KMS-11 (cell line): ENCODE measurements at regions not wholly inside any gene's neighbourhood (a gene's known extent, or its start where the extent isn't known, plus 50 kb on each side); places are given as distances from the start of the nearest gene placed in this dataset.

Experiments
- H2AFZ ChIP-seq: fragments of 200-600 bp; sonication (generic); 2 replicates; pipeline ENCODE4 v1.6.1; 2016; ENCODE audit warnings: antibody characterized with exemption, mixed run types, low read depth
- H3K27ac ChIP-seq: fragments of 200-600 bp; sonication (generic); 2 replicates; pipeline ENCODE4 v1.6.1; 2016; ENCODE audit warnings: mild to moderate bottlenecking, mixed run types
- H3K27me3 ChIP-seq: fragments of 200-600 bp; sonication (generic); 2 replicates; pipeline ENCODE4 v1.6.1; 2017; ENCODE audit warnings: mild to moderate bottlenecking, low read depth, mixed run types, moderate library complexity; ENCODE audit not compliant: insufficient read depth
- H3K36me3 ChIP-seq: fragments of 200-600 bp; sonication (generic); 2 replicates; pipeline ENCODE4 v1.6.1; 2017; ENCODE audit warnings: mild to moderate bottlenecking, mixed run types; ENCODE audit not compliant: insufficient read depth
- H3K4me1 ChIP-seq: fragments of 200-600 bp; sonication (generic); 2 replicates; pipeline ENCODE4 v1.6.1; 2016; ENCODE audit warnings: mild to moderate bottlenecking, low read depth, mixed run types; ENCODE audit not compliant: poor library complexity, severe bottlenecking
- H3K4me2 ChIP-seq: fragments of 200-600 bp; sonication (generic); 2 replicates; pipeline ENCODE4 v1.7.0; 2016; ENCODE audit warnings: mild to moderate bottlenecking, mixed run types
- H3K4me3 ChIP-seq: fragments of 200-600 bp; sonication (generic); IDR thresholded peaks from 2 replicates; pipeline ENCODE4 v1.6.1; 2017; ENCODE audit warnings: low read depth, low read length, mixed read lengths; ENCODE audit not compliant: insufficient read depth
- H3K79me2 ChIP-seq: fragments of 200-600 bp; sonication (generic); 2 replicates; pipeline ENCODE4 v1.6.1; 2016; ENCODE audit warnings: low read depth, mixed run types; ENCODE audit not compliant: insufficient read depth
- H3K9ac ChIP-seq: fragments of 200-600 bp; sonication (generic); 2 replicates; pipeline ENCODE4 v1.6.1; 2016; ENCODE audit warnings: mild to moderate bottlenecking, mixed run types
- H4K20me1 ChIP-seq: fragments of 200-600 bp; sonication (generic); 2 replicates; pipeline ENCODE4 v1.6.1; 2016; ENCODE audit warnings: mild to moderate bottlenecking, mixed run types; ENCODE audit not compliant: insufficient read depth
- CTCF ChIP-seq: fragments of 200-600 bp; sonication (generic); conservative IDR thresholded peaks from 2 replicates; pipeline ENCODE4 v1.6.1; 2017; ENCODE audit warnings: low read depth, mild to moderate bottlenecking, antibody characterized with exemption, low read length, moderate library complexity, mixed read lengths

- TF ChIP-seq CTCF: no peak
- Histone ChIP-seq H3K36me3 (no peaks in the 10 kb centered on the region), H2AFZ (no peak overlapping the region), H3K27ac (no peak overlapping the region), H3K27me3 (no peaks in the 10 kb centered on the region), H3K4me3 (no peak overlapping the region), H3K4me2 (no peak overlapping the region), H3K79me2 (no peaks in the 10 kb centered on the region), H4K20me1 (no peaks in the 10 kb centered on the region), H3K4me1 (no peaks in the 10 kb centered on the region), H3K9ac (no peak overlapping the region)
Measured at GRCh38 chr7:25520017-25520416, 291.7 kb upstream of the NPVF start.

GRCh38 chr7:25520516-25520915, 292.2 kb upstream of the NPVF start:
- H2AFZ ChIP-seq: no peak overlapping the region
- no peak overlapping the region for H3K9ac ChIP-seq

GRCh38 chr7:25521236-25521635, 292.9 kb upstream of the NPVF start:
- H3K4me1 ChIP-seq: no peaks in the 10 kb centered on the region
- no peak overlapping the region for H3K4me2 ChIP-seq
- H2AFZ ChIP-seq: no peak overlapping the region
- no peak overlapping the region for H3K27ac ChIP-seq
- H3K79me2 ChIP-seq: no peaks in the 10 kb centered on the region
- H4K20me1 ChIP-seq: no peaks in the 10 kb centered on the region
- no peak overlapping the region for H3K9ac ChIP-seq
- H3K27me3 ChIP-seq: no peaks in the 10 kb centered on the region
- H3K4me3 ChIP-seq: no peak overlapping the region
- TF ChIP-seq CTCF: no peak
- no peaks in the 10 kb centered on the region for H3K36me3 ChIP-seq

More at GRCh38 chr7:25520516-25520915, 292.2 kb upstream of the NPVF start:
- Histone ChIP-seq H3K4me3 (no peak overlapping the region), H3K4me1 (no peaks in the 10 kb centered on the region), H4K20me1 (no peaks in the 10 kb centered on the region), H3K79me2 (no peaks in the 10 kb centered on the region), H3K27me3 (no peaks in the 10 kb centered on the region), H3K4me2 (no peak overlapping the region), H3K27ac (no peak overlapping the region), H3K36me3 (no peaks in the 10 kb centered on the region)
- TF ChIP-seq CTCF: no peak

GRCh38 chr7:25522727-25523126, 294.4 kb upstream of the NPVF start:
- no peaks in the 10 kb centered on the region for H3K4me1 ChIP-seq

More at GRCh38 chr7:25522727-25523126, 294.4 kb upstream of the NPVF start:
- Histone ChIP-seq H3K36me3 (no peaks in the 10 kb centered on the region), H3K27me3 (no peaks in the 10 kb centered on the region), H3K4me2 (no peak overlapping the region), H3K9ac (no peak overlapping the region), H2AFZ (no peak overlapping the region), H3K79me2 (no peaks in the 10 kb centered on the region), H3K4me3 (no peak overlapping the region), H4K20me1 (no peaks in the 10 kb centered on the region), H3K27ac (no peak overlapping the region)
- no peak for TF ChIP-seq CTCF
